CD4-positive, alpha-beta memory T cell (primary cell): ENCODE measurements at regions not wholly inside any gene's neighbourhood (a gene's known extent, or its start where the extent isn't known, plus 50 kb on each side); places are given as distances from the start of the nearest gene placed in this dataset.

Source experiments
- CTCF ChIA-PET: fragments of 350-600 bp; sonication (Branson Sonifier 250); formaldehyde crosslinking; loops from one replicate; lab custom pipeline; 2021; ENCODE audit warnings: inconsistent platforms; ENCODE audit not compliant: partially characterized antibody; lab: Charles Lee
- POLR2A ChIA-PET: fragments of 350-600 bp; sonication (Branson Sonifier 250); formaldehyde crosslinking; loops from one replicate; lab custom pipeline; 2021; ENCODE audit not compliant: partially characterized antibody; lab: Charles Lee
- DNase-seq, 5 donors: peaks; one replicate each; pipeline versions ENCODE4 v3.0.0 to v3.0.0-alpha.2; 2020 to 2022; ENCODE audit warnings: mixed read lengths in 1 of 5
- H3K27ac ChIP-seq: one replicate; pipeline ENCODE4 v1.7.0; 2013; ENCODE audit warnings: low read depth, low read length
- H3K27me3 ChIP-seq: 2 replicates; pipeline ENCODE4 v1.7.0; 2013; ENCODE audit warnings: mild to moderate bottlenecking, low read length, moderate library complexity; ENCODE audit not compliant: insufficient read depth
- H3K36me3 ChIP-seq: 2 replicates; pipeline ENCODE4 v1.7.0; 2013; ENCODE audit warnings: mild to moderate bottlenecking, low read length, moderate library complexity; ENCODE audit not compliant: insufficient read depth
- H3K4me1 ChIP-seq: 2 replicates; pipeline ENCODE4 v1.7.0; 2013; ENCODE audit warnings: mild to moderate bottlenecking, low read length, moderate library complexity; ENCODE audit not compliant: insufficient read depth
- H3K4me3 ChIP-seq, 2 donors: one replicate each; pipeline ENCODE4 v1.7.0; 2013; ENCODE audit warnings: low read length in 2 of 2, mild to moderate bottlenecking in 1 of 2
- H3K9me3 ChIP-seq, 2 donors: one replicate each; pipeline ENCODE4 v1.7.0; 2013; ENCODE audit warnings: low read length in 2 of 2, control low read depth in 1 of 2; ENCODE audit not compliant: control insufficient read depth in 1 of 2
- H3K27ac Mint-ChIP-seq, 7 donors: one replicate each; pipeline ENCODE4 v1.8.0; 2020 to 2021; ENCODE audit warnings: mixed read lengths in 7 of 7, mild to moderate bottlenecking in 6 of 7, inconsistent platforms in 3 of 7, moderate library complexity in 3 of 7
- H3K27me3 Mint-ChIP-seq, 2 donors: one replicate each; pipeline ENCODE4 v1.8.0; 2020 to 2021; ENCODE audit warnings: mixed read lengths in 2 of 2
- H3K36me3 Mint-ChIP-seq, 2 donors: one replicate each; pipeline ENCODE4 v1.8.0; 2020 to 2021; ENCODE audit warnings: mixed read lengths in 2 of 2, inconsistent platforms in 1 of 2, mild to moderate bottlenecking in 1 of 2
- H3K4me1 Mint-ChIP-seq, 4 donors: one replicate each; pipeline ENCODE4 v1.8.0; 2020 to 2021; ENCODE audit warnings: mixed read lengths in 4 of 4, mild to moderate bottlenecking in 1 of 4
- H3K4me3 Mint-ChIP-seq, 8 donors: one replicate each; pipeline ENCODE4 v1.8.0; 2020 to 2021; ENCODE audit warnings: mixed read lengths in 8 of 8, mild to moderate bottlenecking in 7 of 8, moderate library complexity in 6 of 8, inconsistent platforms in 3 of 8
- H3K9me3 Mint-ChIP-seq, 8 donors: one replicate each; pipeline ENCODE4 v1.8.0; 2020 to 2021; ENCODE audit warnings: mixed read lengths in 8 of 8, mild to moderate bottlenecking in 5 of 8, inconsistent platforms in 3 of 8, moderate library complexity in 1 of 8
- intact Hi-C: fragments of 100-400 bp; cut with micrococcal nuclease; formaldehyde crosslinking; loops from one replicate; pipeline ENCODE4 v1.15.1; 2023

DNA sequence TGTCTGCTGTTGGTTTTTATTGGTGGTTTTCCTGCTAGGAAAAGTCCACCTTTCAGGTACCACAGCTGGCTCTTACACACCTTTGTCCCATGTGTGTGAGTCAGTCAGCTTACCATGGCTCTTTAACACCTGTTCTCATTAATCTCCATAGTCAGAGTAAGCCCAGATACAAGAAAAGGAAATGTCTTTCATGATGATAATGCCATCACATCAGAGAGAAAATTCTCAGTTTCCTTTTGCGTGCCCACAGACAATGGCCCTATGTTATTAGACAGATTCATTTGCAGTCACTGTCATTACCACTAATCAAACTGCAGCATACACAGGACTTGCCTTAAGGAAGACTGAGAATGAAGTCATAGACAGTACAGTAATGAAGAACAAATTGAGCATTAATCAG, 1583.6 kb upstream of the LRRTM3 start:
- H3K27ac ChIP-seq: no peak overlapping the region
- no peaks in the 10 kb centered on the region for H3K27me3 ChIP-seq
- H3K36me3 Mint-ChIP-seq: no peaks in the 10 kb centered on the region
- POLR2A ChIA-PET: no interaction called here
- H3K9me3 ChIP-seq: no peaks in the 10 kb centered on the region
- no peaks in the 10 kb centered on the region for H3K36me3 ChIP-seq
- H3K4me1 Mint-ChIP-seq: no peaks in the 10 kb centered on the region
- H3K4me3 Mint-ChIP-seq: no peak overlapping the region
- no peak overlapping the region for H3K27ac Mint-ChIP-seq
- CTCF ChIA-PET: no interaction called here
- H3K9me3 Mint-ChIP-seq: peaks cover 0 to 11% (median 5%) of the 10 kb centered on the region in 8 donors
- no peak for DNase-seq
- no peak overlapping the region for H3K4me3 ChIP-seq
- H3K27me3 Mint-ChIP-seq: no peaks in the 10 kb centered on the region
- H3K4me1 ChIP-seq: no peaks in the 10 kb centered on the region
- intact Hi-C loops: no loop called here

GRCh38 chr10:65346466-65346865, 1579.4 kb upstream of the LRRTM3 start:
- H3K9me3 Mint-ChIP-seq: peaks cover 0 to 17% (median 4%) of the 10 kb centered on the region in 8 donors
- no peak overlapping the region for H3K27ac Mint-ChIP-seq
- intact Hi-C loops: no loop called here

GRCh38 chr10:65348637-65349036, 1577.2 kb upstream of the LRRTM3 start:
- Histone ChIP-seq H3K4me1 (no peaks in the 10 kb centered on the region), H3K9me3 (no peaks in the 10 kb centered on the region), H3K27me3 (no peaks in the 10 kb centered on the region), H3K36me3 (no peaks in the 10 kb centered on the region), H3K27ac (no peak overlapping the region), H3K4me3 (no peak overlapping the region)
- no peaks in the 10 kb centered on the region for H3K4me1 Mint-ChIP-seq
- H3K36me3 Mint-ChIP-seq: no peaks in the 10 kb centered on the region
- no peak overlapping the region for H3K4me3 Mint-ChIP-seq
- no peak for DNase-seq
- CTCF ChIA-PET: no interaction called here
- H3K9me3 Mint-ChIP-seq: peaks cover 0 to 12% (median 7%) of the 10 kb centered on the region in 8 donors
- H3K27ac Mint-ChIP-seq: no peak overlapping the region
- no peaks in the 10 kb centered on the region for H3K27me3 Mint-ChIP-seq
- intact Hi-C loops: no loop called here
- POLR2A ChIA-PET: no interaction called here

More at GRCh38 chr10:65346466-65346865, 1579.4 kb upstream of the LRRTM3 start:
- DNase-seq: no peak
- Mint-ChIP-seq H3K27me3 (no peaks in the 10 kb centered on the region), H3K36me3 (no peaks in the 10 kb centered on the region), H3K4me3 (no peak overlapping the region), H3K4me1 (no peaks in the 10 kb centered on the region)
- ChIA-PET POLR2A (interaction anchor here (0.6 kb wide), 1 partner anchor 32 kb away, joined by 3 read pairs; no protein-coding TSS in a partner anchor), CTCF (no interaction called here)
- Histone ChIP-seq H3K4me3 (no peak overlapping the region), H3K27me3 (no peaks in the 10 kb centered on the region), H3K4me1 (no peaks in the 10 kb centered on the region), H3K9me3 (no peaks in the 10 kb centered on the region), H3K36me3 (no peaks in the 10 kb centered on the region), H3K27ac (no peak overlapping the region)

GRCh38 chr10:65350611-65351010, 1575.2 kb upstream of the LRRTM3 start:
- H3K9me3 Mint-ChIP-seq: peaks cover 2 to 23% (median 7%) of the 10 kb centered on the region in 8 donors
- Histone ChIP-seq H3K36me3 (no peaks in the 10 kb centered on the region), H3K27me3 (no peaks in the 10 kb centered on the region), H3K27ac (no peak overlapping the region), H3K4me1 (no peaks in the 10 kb centered on the region), H3K9me3 (no peaks in the 10 kb centered on the region), H3K4me3 (no peak overlapping the region)
- no peaks in the 10 kb centered on the region for H3K27me3 Mint-ChIP-seq
- H3K27ac Mint-ChIP-seq: no peak overlapping the region
- no peaks in the 10 kb centered on the region for H3K36me3 Mint-ChIP-seq
- CTCF ChIA-PET: no interaction called here
- no peak overlapping the region for H3K4me3 Mint-ChIP-seq
- POLR2A ChIA-PET: no interaction called here
- H3K4me1 Mint-ChIP-seq: no peaks in the 10 kb centered on the region
- no peak for DNase-seq
- intact Hi-C loops: no loop called here

DNA sequence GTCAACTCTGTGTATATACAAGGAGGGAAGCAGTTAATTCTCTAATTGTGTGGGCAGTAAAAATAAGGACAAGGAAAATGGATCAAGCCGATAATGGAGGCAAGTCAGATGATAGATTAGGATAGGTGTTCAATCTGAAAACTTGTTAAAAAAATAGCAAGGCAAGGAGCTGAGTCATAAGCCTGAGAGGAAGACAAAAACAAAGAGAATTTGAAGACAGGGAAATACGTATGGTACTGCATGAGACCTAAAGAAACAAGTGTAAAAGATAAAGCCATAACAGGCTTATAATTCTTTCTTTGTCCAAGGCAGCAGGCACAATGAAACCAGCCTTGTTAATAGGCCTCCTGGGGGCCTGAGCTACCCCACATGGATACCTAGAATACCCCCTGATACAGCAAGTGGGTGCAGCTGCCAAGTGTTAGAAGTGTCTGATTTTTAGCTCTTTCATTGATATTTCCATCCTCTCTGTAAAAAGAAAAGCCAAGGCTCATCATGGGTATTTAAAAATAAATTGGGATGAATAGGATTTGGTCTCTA, 1570.6 kb upstream of the LRRTM3 start:
- H3K36me3 Mint-ChIP-seq: no peaks in the 10 kb centered on the region
- H3K9me3 ChIP-seq: no peaks in the 10 kb centered on the region
- no peak for DNase-seq
- H3K27ac Mint-ChIP-seq: no peak overlapping the region
- no peak overlapping the region for H3K4me3 Mint-ChIP-seq
- H3K4me1 ChIP-seq: no peaks in the 10 kb centered on the region
- H3K36me3 ChIP-seq: no peaks in the 10 kb centered on the region
- H3K27me3 Mint-ChIP-seq: no peaks in the 10 kb centered on the region
- POLR2A ChIA-PET: no interaction called here
- H3K27me3 ChIP-seq: no peaks in the 10 kb centered on the region
- CTCF ChIA-PET: no interaction called here
- no peak overlapping the region for H3K4me3 ChIP-seq
- H3K4me1 Mint-ChIP-seq: no peaks in the 10 kb centered on the region
- intact Hi-C loops: no loop called here
- H3K9me3 Mint-ChIP-seq: peaks cover 2 to 26% (median 10%) of the 10 kb centered on the region in 8 donors
- no peak overlapping the region for H3K27ac ChIP-seq

- H3K27me3 Mint-ChIP-seq: no peaks in the 10 kb centered on the region
- no peak for DNase-seq
- ChIA-PET POLR2A (no interaction called here), CTCF (no interaction called here)
- H3K4me1 Mint-ChIP-seq: no peaks in the 10 kb centered on the region
- no peaks in the 10 kb centered on the region for H3K36me3 ChIP-seq
- no peaks in the 10 kb centered on the region for H3K9me3 ChIP-seq
- no peak overlapping the region for H3K27ac Mint-ChIP-seq
- H3K27me3 ChIP-seq: no peaks in the 10 kb centered on the region
- no peak overlapping the region for H3K27ac ChIP-seq
- H3K4me3 ChIP-seq: no peak overlapping the region
- no peak overlapping the region for H3K4me3 Mint-ChIP-seq
- no peaks in the 10 kb centered on the region for H3K36me3 Mint-ChIP-seq
- peaks cover 2 to 26% (median 11%) of the 10 kb centered on the region in 8 donors for H3K9me3 Mint-ChIP-seq
- no peaks in the 10 kb centered on the region for H3K4me1 ChIP-seq
- intact Hi-C loops: no loop called here
Observed at GRCh38 chr10:65358565-65358964, 1567.3 kb upstream of the LRRTM3 start.

DNA sequence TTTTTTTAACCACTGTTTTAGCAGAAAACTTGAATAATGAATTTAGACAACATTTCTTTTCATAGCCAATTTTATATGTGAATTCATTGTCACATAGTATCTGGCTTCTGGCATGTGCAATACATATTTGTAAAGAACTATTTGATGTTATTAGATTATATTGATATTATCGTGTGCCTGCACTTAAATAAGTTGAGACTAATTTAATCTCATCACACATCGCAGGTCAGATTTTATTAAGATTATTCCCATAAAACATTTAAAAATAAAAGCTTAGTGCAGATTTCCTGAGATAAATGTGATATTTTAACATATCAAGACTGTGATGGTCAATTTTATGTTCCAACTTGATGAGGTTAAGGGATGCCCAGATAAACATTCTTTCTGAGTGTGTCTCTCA, 1565.3 kb upstream of the LRRTM3 start:
- intact Hi-C loops: no loop called here
- no peaks in the 10 kb centered on the region for H3K4me1 Mint-ChIP-seq
- H3K9me3 ChIP-seq: no peaks in the 10 kb centered on the region

DNA sequence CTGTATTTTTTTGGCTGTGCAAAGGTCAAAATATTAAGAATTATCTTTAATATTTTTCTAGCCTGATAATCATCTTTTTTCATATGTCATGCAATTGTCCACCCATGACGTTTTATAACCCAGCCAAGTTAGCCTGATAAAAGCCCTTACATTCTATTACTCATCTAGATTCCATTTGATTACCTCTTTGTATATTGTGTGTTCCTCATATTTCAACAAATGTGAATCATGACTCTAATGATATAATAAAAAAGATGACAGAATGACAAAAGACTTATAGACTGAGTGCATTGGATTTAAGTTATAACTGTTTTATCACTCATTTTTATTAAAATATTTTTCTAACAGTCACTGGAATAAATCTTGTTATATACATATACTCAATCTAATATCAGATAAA, 1560.0 kb upstream of the LRRTM3 start:
- DNase-seq: no peak
- CTCF ChIA-PET: no interaction called here
- Mint-ChIP-seq H3K4me3 (no peak overlapping the region), H3K27me3 (no peaks in the 10 kb centered on the region), H3K27ac (no peak overlapping the region), H3K9me3 (peaks cover 2 to 13% (median 5%) of the 10 kb centered on the region in 8 donors), H3K4me1 (no peaks in the 10 kb centered on the region), H3K36me3 (no peaks in the 10 kb centered on the region)
- POLR2A ChIA-PET: no interaction called here
- Histone ChIP-seq H3K27ac (no peak overlapping the region), H3K9me3 (no peaks in the 10 kb centered on the region), H3K36me3 (no peaks in the 10 kb centered on the region), H3K4me3 (no peak overlapping the region), H3K4me1 (no peaks in the 10 kb centered on the region), H3K27me3 (no peaks in the 10 kb centered on the region)
- intact Hi-C loops: no loop called here

More for the DNA sequence above, 1565.3 kb upstream of the LRRTM3 start:
- no peaks in the 10 kb centered on the region for H3K27me3 Mint-ChIP-seq
- CTCF ChIA-PET: no interaction called here
- H3K36me3 Mint-ChIP-seq: no peaks in the 10 kb centered on the region
- Histone ChIP-seq H3K4me1 (no peaks in the 10 kb centered on the region), H3K36me3 (no peaks in the 10 kb centered on the region), H3K4me3 (no peak overlapping the region), H3K27ac (no peak overlapping the region), H3K27me3 (no peaks in the 10 kb centered on the region)
- peaks cover 2 to 20% (median 9%) of the 10 kb centered on the region in 8 donors for H3K9me3 Mint-ChIP-seq
- no peak overlapping the region for H3K27ac Mint-ChIP-seq
- no peak overlapping the region for H3K4me3 Mint-ChIP-seq
- DNase-seq: no peak
- POLR2A ChIA-PET: no interaction called here
